Fibroblast of mammary gland (primary cell): ENCODE measurements at regions not wholly inside any gene's neighbourhood (a gene's known extent, or its start where the extent isn't known, plus 50 kb on each side); places are given as distances from the start of the nearest gene placed in this dataset.

Source experiments
- DNase-seq: peaks from one replicate; pipeline ENCODE4 v3.0.0-alpha.2; 2010; ENCODE audit warnings: low read depth
- H3K4me3 ChIP-seq: 2 replicates; pipeline ENCODE4 v1.5.1; 2011; ENCODE audit warnings: low read depth, mild to moderate bottlenecking, low read length, moderate library complexity; ENCODE audit not compliant: control insufficient read depth
- TF ChIP-seq, protein P1 (sequence below): conservative IDR thresholded peaks from 2 replicates; pipeline ENCODE4 v1.5.1; 2011; ENCODE audit warnings: low read depth, low read length, inconsistent platforms; ENCODE audit not compliant: control insufficient read depth, insufficient read depth

DNA sequence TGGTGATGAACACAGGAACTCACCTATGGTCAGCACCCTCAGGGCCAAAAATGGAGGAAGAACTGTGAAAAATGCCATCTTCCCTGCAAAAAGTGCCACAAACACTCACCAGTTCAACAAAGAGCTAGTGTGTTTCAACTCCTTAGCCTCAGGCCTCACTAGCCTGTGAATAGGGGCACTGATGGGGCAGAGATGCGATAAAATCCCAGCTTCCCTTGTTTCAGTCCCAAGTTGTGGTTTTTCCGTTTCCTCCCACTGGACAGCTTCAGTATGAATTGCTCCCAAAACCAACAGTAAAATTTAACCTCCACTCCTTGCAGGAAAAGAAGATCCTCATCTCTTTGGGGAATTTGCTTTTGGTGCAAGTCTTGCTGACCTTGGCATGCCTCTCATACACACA, 117.4 kb upstream of the ADAMTS9 start:
- TF ChIP-seq, protein P1, sequence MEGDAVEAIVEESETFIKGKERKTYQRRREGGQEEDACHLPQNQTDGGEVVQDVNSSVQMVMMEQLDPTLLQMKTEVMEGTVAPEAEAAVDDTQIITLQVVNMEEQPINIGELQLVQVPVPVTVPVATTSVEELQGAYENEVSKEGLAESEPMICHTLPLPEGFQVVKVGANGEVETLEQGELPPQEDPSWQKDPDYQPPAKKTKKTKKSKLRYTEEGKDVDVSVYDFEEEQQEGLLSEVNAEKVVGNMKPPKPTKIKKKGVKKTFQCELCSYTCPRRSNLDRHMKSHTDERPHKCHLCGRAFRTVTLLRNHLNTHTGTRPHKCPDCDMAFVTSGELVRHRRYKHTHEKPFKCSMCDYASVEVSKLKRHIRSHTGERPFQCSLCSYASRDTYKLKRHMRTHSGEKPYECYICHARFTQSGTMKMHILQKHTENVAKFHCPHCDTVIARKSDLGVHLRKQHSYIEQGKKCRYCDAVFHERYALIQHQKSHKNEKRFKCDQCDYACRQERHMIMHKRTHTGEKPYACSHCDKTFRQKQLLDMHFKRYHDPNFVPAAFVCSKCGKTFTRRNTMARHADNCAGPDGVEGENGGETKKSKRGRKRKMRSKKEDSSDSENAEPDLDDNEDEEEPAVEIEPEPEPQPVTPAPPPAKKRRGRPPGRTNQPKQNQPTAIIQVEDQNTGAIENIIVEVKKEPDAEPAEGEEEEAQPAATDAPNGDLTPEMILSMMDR: no peak
- DNase-seq: no peak

GRCh38 chr3:64803469-64803868, 115.7 kb upstream of the ADAMTS9 start:
- TF ChIP-seq, protein P1: no peak
- no peak overlapping the region for H3K4me3 ChIP-seq
- no peak for DNase-seq

More for the DNA sequence above, 117.4 kb upstream of the ADAMTS9 start:
- H3K4me3 ChIP-seq: no peak overlapping the region

DNA sequence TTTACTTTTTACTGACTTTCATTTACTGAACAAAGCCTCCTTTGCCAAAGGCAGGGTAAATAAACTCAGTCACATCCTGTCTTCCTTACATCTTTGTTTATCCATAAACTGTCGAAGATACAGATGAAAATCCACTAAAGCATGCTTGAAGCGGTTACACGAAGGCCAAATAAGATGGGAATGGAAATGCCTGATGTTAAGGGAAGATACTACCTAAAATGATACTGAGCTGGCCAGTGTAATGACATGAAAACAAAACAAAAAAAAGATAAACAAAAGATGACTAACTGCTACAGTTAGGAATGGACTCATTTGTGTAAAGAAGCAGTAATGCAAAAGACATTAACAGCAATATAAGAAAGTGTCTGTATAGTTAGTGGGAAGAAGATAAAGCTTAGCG, 114.7 kb upstream of the ADAMTS9 start:
- no peak for DNase-seq
- TF ChIP-seq, protein P1: no peak
- no peak overlapping the region for H3K4me3 ChIP-seq

DNA sequence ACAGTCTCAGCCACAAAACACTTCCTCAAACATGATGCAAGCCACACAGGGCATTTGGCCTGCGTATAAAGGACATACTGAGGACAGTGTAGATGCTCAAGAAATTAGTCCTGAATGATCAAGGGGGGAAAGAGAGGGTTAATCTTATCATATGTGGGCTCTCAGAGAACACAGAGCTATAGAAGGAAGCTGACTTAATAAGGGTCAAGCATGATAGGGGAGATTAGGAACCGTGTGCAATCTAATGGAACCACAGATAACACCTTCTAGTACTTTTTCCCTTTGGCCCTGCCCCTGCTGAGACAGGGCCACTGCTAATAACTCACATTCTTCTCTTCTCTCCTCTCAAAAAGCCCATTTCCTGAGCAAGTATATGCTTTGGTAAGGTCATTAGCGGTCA, 114.1 kb upstream of the ADAMTS9 start:
- TF ChIP-seq, protein P1: no peak

GRCh38 chr3:64799606-64800005, 111.8 kb upstream of the ADAMTS9 start:
- H3K4me3 ChIP-seq: no peak overlapping the region
- TF ChIP-seq, protein P1: no peak
- DNase-seq: no peak

More for the DNA sequence above, 114.1 kb upstream of the ADAMTS9 start:
- H3K4me3 ChIP-seq: no peak overlapping the region
- DNase-seq: no peak

DNA sequence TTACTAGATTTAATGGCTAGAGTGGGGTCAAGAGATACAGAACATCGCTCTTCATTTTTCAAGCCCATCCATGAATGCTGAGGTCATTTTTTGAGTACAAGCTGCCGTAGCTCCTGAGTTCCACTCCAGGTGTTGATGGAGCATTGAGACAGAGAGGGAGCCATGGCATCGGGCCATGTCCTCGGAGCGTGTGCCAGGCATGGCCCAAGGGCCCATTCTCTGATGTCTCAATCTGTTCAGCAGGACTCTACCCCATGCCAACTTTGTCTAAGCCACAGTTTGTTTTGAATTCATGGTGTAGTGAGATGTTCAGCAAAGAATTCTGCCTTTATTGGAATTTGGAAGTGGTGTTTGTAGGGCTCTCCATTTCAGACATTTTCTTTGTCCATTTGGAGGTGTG, 110.5 kb upstream of the ADAMTS9 start:
- TF ChIP-seq, protein P1: no peak
- no peak for DNase-seq
- H3K4me3 ChIP-seq: no peak overlapping the region
